BJ (cell line): ENCODE measurements at regions not wholly inside any gene's neighbourhood (a gene's known extent, or its start where the extent isn't known, plus 50 kb on each side); places are given as distances from the start of the nearest gene placed in this dataset.

Experiments used
- CTCF ChIA-PET: fragments of 350-600 bp; formaldehyde crosslinking; extraction: SDS; loops from one replicate; lab custom pipeline; 2021; ENCODE audit warnings: antibody characterized with exemption, inconsistent platforms; lab: Yijun Ruan, JAX
- POLR2A ChIA-PET: fragments of 300-600 bp; sonication (Branson Sonifier 250); formaldehyde crosslinking; extraction: SDS; loops from one replicate; lab custom pipeline; 2021; ENCODE audit warnings: antibody characterized with exemption; lab: Charles Lee
- DNase-seq: peaks from one replicate; pipeline ENCODE4 v3.0.0-alpha.2; 2011; ENCODE audit warnings: low read depth
- H3K27me3 ChIP-seq: 2 replicates; pipeline ENCODE4 v1.6.0; 2011; ENCODE audit warnings: low read length; ENCODE audit not compliant: control insufficient read depth, insufficient read depth
- H3K36me3 ChIP-seq: 2 replicates; pipeline ENCODE4 v1.5.1; 2011; ENCODE audit warnings: low read length; ENCODE audit not compliant: control insufficient read depth, insufficient read depth
- H3K4me3 ChIP-seq: 2 replicates; pipeline ENCODE4 v1.5.1; 2011; ENCODE audit warnings: low read depth, mild to moderate bottlenecking, control low read depth, low read length
- CTCF ChIP-seq: IDR thresholded peaks from 2 replicates; pipeline ENCODE4 v1.5.1; 2011; ENCODE audit warnings: low read depth, mild to moderate bottlenecking, control low read depth, inconsistent platforms, low read length, moderate library complexity; ENCODE audit not compliant: insufficient read depth

GRCh38 chr9:109886617-109887016, 106.6 kb downstream of the PALM2AKAP2 start:
- no peak for DNase-seq
- ChIA-PET CTCF (interaction anchor here (0.9 to 3.7 kb wide), 6 partner anchors 9 to 320 kb away, joined by 3 to 33 read pairs (median 8); no protein-coding TSS in a partner anchor), POLR2A (interaction anchor here (0.7 kb wide), 1 partner anchor 134 kb away, joined by 3 read pairs; no protein-coding TSS in a partner anchor)
- TF ChIP-seq CTCF, result no peak
- no peaks in the 10 kb centered on the region for H3K27me3 ChIP-seq
- no peak overlapping the region for H3K4me3 ChIP-seq
- no peaks in the 10 kb centered on the region; the same call in 1 of the 2 replicates for H3K36me3 ChIP-seq

- no peaks in the 10 kb centered on the region for H3K27me3 ChIP-seq
- ChIA-PET CTCF (interaction anchor here (0.5 to 3.7 kb wide), 12 partner anchors 9 to 333 kb away, joined by 3 to 33 read pairs (median 4); no protein-coding TSS in a partner anchor), POLR2A (interaction anchor here (0.7 kb wide), 1 partner anchor 134 kb away, joined by 3 read pairs; no protein-coding TSS in a partner anchor)
- DNase-seq, result no peak
- no peaks in the 10 kb centered on the region; the same call in 1 of the 2 replicates for H3K36me3 ChIP-seq
- TF ChIP-seq CTCF, result no peak
- H3K4me3 ChIP-seq, result no peak overlapping the region
Measured at GRCh38 chr9:109887079-109887478, 107.1 kb downstream of the PALM2AKAP2 start.

- no peak for DNase-seq
- Histone ChIP-seq H3K36me3 (no peaks in the 10 kb centered on the region; the same call in 1 of the 2 replicates), H3K4me3 (no peak overlapping the region), H3K27me3 (no peaks in the 10 kb centered on the region)
- TF ChIP-seq CTCF, result no peak
- ChIA-PET POLR2A (no interaction called here), CTCF (interaction anchor here (0.8 to 3.7 kb wide), 7 partner anchors 8 to 314 kb away, joined by 3 to 33 read pairs (median 7); no protein-coding TSS in a partner anchor)
Measured at GRCh38 chr9:109888695-109889094, 108.7 kb downstream of the PALM2AKAP2 start.

GRCh38 chr9:109889456-109889855, 109.5 kb downstream of the PALM2AKAP2 start:
- no peak for TF ChIP-seq CTCF
- CTCF ChIA-PET, result interaction anchor here (0.7 to 3.5 kb wide), 3 partner anchors 8 to 315 kb away, joined by 3 to 17 read pairs (median 4); no protein-coding TSS in a partner anchor
- H3K4me3 ChIP-seq, result no peak overlapping the region
- DNase-seq, result no peak
- no peaks in the 10 kb centered on the region; the same call in 1 of the 2 replicates for H3K36me3 ChIP-seq
- H3K27me3 ChIP-seq, result no peaks in the 10 kb centered on the region
- POLR2A ChIA-PET, result no interaction called here

GRCh38 chr9:109893241-109893640, 113.2 kb downstream of the PALM2AKAP2 start:
- no peak for DNase-seq
- H3K4me3 ChIP-seq, result no peak overlapping the region
- no peak for TF ChIP-seq CTCF
- CTCF ChIA-PET, result interaction anchor here (2.4 to 2.7 kb wide), 2 partner anchors 10 to 18 kb away, joined by 6 to 11 read pairs; no protein-coding TSS in a partner anchor
- POLR2A ChIA-PET, result no interaction called here
- H3K27me3 ChIP-seq, result no peaks in the 10 kb centered on the region
- no peaks in the 10 kb centered on the region; the same call in 1 of the 2 replicates for H3K36me3 ChIP-seq
